HG03066 (cell line): ENCODE measurements at regions not wholly inside any gene's neighbourhood (a gene's known extent, or its start where the extent isn't known, plus 50 kb on each side); places are given as distances from the start of the nearest gene placed in this dataset.
"Not testable (repeated sequence)": the region's sequence is repeated elsewhere in the genome, so short reads cannot be mapped to it uniquely, and the experiment has no call there.

Source experiments
- ATAC-seq: cut with Tn5 transposase; IDR thresholded peaks from one replicate; pipeline ENCODE4 v1.9.1; 2021; ENCODE audit warnings: low read depth; ENCODE audit not compliant: unreplicated experiment

GRCh38 chr10:33041783-33042437 is 83.9 kb upstream of the ITGB1 start:
- no peak for ATAC-seq

- ATAC-seq = no peak
Measured at GRCh38 chr10:33040436-33040835, 82.4 kb upstream of the ITGB1 start.

GRCh38 chr10:33039181-33039580 is 81.2 kb upstream of the ITGB1 start:
- no peak for ATAC-seq

- ATAC-seq = no peak
Measured at GRCh38 chr10:33038672-33039071, 80.6 kb upstream of the ITGB1 start.

GRCh38 chr10:33037726-33038125 is 79.7 kb upstream of the ITGB1 start:
- ATAC-seq = no peak

GRCh38 chr10:33036670-33037069 is 78.6 kb upstream of the ITGB1 start:
- ATAC-seq = no peak

- no peak for ATAC-seq
Measured at GRCh38 chr10:33035411-33035810, 77.4 kb upstream of the ITGB1 start.

GRCh38 chr10:33034931-33035330 is 76.9 kb upstream of the ITGB1 start:
- no peak for ATAC-seq

- ATAC-seq = no peak
Measured at GRCh38 chr10:33032654-33033151, 74.7 kb upstream of the ITGB1 start.

GRCh38 chr10:33031815-33032653 is 74.0 kb upstream of the ITGB1 start:
- no peak for ATAC-seq

GRCh38 chr10:33031171-33031570 is 73.1 kb upstream of the ITGB1 start:
- ATAC-seq = no peak

GRCh38 chr10:33028515-33028914 is 70.5 kb upstream of the ITGB1 start:
- not testable (repeated sequence) for ATAC-seq

- ATAC-seq = no peak
Measured at GRCh38 chr10:33027088-33027487, 69.1 kb upstream of the ITGB1 start.

GRCh38 chr10:33026422-33026821 is 68.4 kb upstream of the ITGB1 start:
- no peak for ATAC-seq

- no peak for ATAC-seq
Measured at GRCh38 chr10:33025910-33026309, 67.9 kb upstream of the ITGB1 start.

- peak; percentile 92 for ATAC-seq
Measured at GRCh38 chr10:33025039-33025438, 67.0 kb upstream of the ITGB1 start.

GRCh38 chr10:33022691-33023090 is 64.7 kb upstream of the ITGB1 start:
- no peak for ATAC-seq

- ATAC-seq = no peak
Measured at GRCh38 chr10:33022090-33022489, 64.1 kb upstream of the ITGB1 start.

GRCh38 chr10:33016988-33017387 is 59.0 kb upstream of the ITGB1 start:
- ATAC-seq = no peak

GRCh38 chr10:33015761-33016547 is 57.9 kb upstream of the ITGB1 start:
- no peak for ATAC-seq

- not testable (repeated sequence) for ATAC-seq
Measured at GRCh38 chr10:33013331-33013730, 55.3 kb upstream of the ITGB1 start.
